D721Med (cell line): ENCODE measurements at regions not wholly inside any gene's neighbourhood (a gene's known extent, or its start where the extent isn't known, plus 50 kb on each side); places are given as distances from the start of the nearest gene placed in this dataset.

Source experiments
- DNase-seq: peaks from one replicate; pipeline ENCODE4 v3.0.0; 2011; ENCODE audit warnings: low spot score; ENCODE audit not compliant: insufficient read length
- FAIRE-seq: peaks from 2 replicates; lab custom pipeline; 2011; peaks lifted over from hg19 to GRCh38; lab: Jason Lieb, UNC
- CTCF ChIP-seq: IDR thresholded peaks from 2 replicates; pipeline ENCODE4 v1.5.1; 2012; ENCODE audit warnings: mild to moderate bottlenecking, control low read depth; ENCODE audit not compliant: insufficient read depth; ENCODE audit errors: missing control alignments

GRCh38 chr10:128398118-128398517 lies 271.9 kb upstream of the MKI67 start:
- FAIRE-seq: no peak
- TF ChIP-seq CTCF: no peak
- DNase-seq: no peak

- FAIRE-seq: no peak
- no peak for DNase-seq
Observed at GRCh38 chr10:128398999-128399398, 272.8 kb upstream of the MKI67 start.

GRCh38 chr10:128400564-128400963 lies 274.3 kb upstream of the MKI67 start:
- DNase-seq (no peak), FAIRE-seq (no peak)
- no peak for TF ChIP-seq CTCF

More at GRCh38 chr10:128398999-128399398, 272.8 kb upstream of the MKI67 start:
- TF ChIP-seq CTCF: no peak

- TF ChIP-seq CTCF: no peak
- no peak for FAIRE-seq
Observed at GRCh38 chr10:128405450-128405849, 279.2 kb upstream of the MKI67 start.

GRCh38 chr10:128411643-128412042 lies 285.4 kb upstream of the MKI67 start:
- TF ChIP-seq CTCF: no peak
- no peak for DNase-seq
- no peak for FAIRE-seq

More at GRCh38 chr10:128405450-128405849, 279.2 kb upstream of the MKI67 start:
- no peak for DNase-seq

- FAIRE-seq (no peak), DNase-seq (no peak)
- TF ChIP-seq CTCF: no peak
Observed at GRCh38 chr10:128414568-128414967, 288.3 kb upstream of the MKI67 start.

GRCh38 chr10:128416231-128416630 lies 290.0 kb upstream of the MKI67 start:
- TF ChIP-seq CTCF: no peak
- no peak for DNase-seq
- FAIRE-seq: no peak
